ENCODE measurements at regions not wholly inside any gene's neighbourhood (a gene's known extent, or its start where the extent isn't known, plus 50 kb on each side); places are given as distances from the start of the nearest gene placed in this dataset.

- Histone ChIP-seq H3K27me3 (ENCODE audit: control insufficient read depth, insufficient read depth, low read length) (no peaks in the 10 kb centered on the region), H3K36me3 (ENCODE audit: control insufficient read depth, insufficient read depth, low read length) (no peaks in the 10 kb centered on the region), H3K4me3 (ENCODE audit: low read depth, low read length) (no peak overlapping the region)
- DNase-seq (ENCODE audit: low read depth) (no peak), FAIRE-seq (no peak)
- TF ChIP-seq, protein P1, sequence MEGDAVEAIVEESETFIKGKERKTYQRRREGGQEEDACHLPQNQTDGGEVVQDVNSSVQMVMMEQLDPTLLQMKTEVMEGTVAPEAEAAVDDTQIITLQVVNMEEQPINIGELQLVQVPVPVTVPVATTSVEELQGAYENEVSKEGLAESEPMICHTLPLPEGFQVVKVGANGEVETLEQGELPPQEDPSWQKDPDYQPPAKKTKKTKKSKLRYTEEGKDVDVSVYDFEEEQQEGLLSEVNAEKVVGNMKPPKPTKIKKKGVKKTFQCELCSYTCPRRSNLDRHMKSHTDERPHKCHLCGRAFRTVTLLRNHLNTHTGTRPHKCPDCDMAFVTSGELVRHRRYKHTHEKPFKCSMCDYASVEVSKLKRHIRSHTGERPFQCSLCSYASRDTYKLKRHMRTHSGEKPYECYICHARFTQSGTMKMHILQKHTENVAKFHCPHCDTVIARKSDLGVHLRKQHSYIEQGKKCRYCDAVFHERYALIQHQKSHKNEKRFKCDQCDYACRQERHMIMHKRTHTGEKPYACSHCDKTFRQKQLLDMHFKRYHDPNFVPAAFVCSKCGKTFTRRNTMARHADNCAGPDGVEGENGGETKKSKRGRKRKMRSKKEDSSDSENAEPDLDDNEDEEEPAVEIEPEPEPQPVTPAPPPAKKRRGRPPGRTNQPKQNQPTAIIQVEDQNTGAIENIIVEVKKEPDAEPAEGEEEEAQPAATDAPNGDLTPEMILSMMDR (IDR thresholded peaks at IDR 0.05; ENCODE audit: insufficient read depth, low read length, severe bottlenecking), result no peak
Observed at GRCh38 chr6:148147463-148147830, 195.2 kb upstream of the SASH1 start.

- FAIRE-seq (peak; percentile 89), DNase-seq (ENCODE audit: low read depth) (no peak)
- H3K4me3 ChIP-seq (ENCODE audit: low read depth, low read length), result no peak overlapping the region
- TF ChIP-seq, protein P1 (IDR thresholded peaks at IDR 0.05; ENCODE audit: insufficient read depth, low read length, severe bottlenecking), result no peak
- H3K27me3 ChIP-seq (ENCODE audit: control insufficient read depth, insufficient read depth, low read length), result no peaks in the 10 kb centered on the region
- no peaks in the 10 kb centered on the region for H3K36me3 ChIP-seq (ENCODE audit: control insufficient read depth, insufficient read depth, low read length)
Observed at GRCh38 chr6:148151896-148152643, 190.6 kb upstream of the SASH1 start.

- TF ChIP-seq, protein P1 (IDR thresholded peaks at IDR 0.05; ENCODE audit: insufficient read depth, low read length, severe bottlenecking), result no peak
- Histone ChIP-seq H3K4me3 (ENCODE audit: low read depth, low read length) (no peak overlapping the region), H3K27me3 (ENCODE audit: control insufficient read depth, insufficient read depth, low read length) (no peaks in the 10 kb centered on the region), H3K36me3 (ENCODE audit: control insufficient read depth, insufficient read depth, low read length) (no peaks in the 10 kb centered on the region)
- DNase-seq (ENCODE audit: low read depth) (no peak), FAIRE-seq (no peak)
Observed at GRCh38 chr6:148154668-148155067, 188.0 kb upstream of the SASH1 start.

DNA sequence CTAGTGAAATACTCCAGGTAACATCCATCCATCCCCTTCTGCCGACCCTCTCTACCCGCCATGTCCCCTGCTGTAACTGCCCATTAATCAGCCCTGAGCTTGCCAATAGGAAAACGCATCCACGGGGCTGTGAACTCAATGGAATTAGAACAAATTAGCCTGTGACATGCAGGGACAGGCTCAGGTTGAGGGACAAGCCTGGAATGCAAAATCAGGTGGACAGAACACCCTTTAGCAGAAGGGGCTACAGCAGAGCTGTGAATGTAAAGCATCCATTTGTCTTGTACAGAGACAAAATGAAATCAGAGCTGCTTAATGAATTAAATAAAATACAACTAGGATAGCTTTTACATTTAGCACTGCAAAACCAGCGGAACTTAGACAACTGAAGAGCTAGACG lies 187.3 kb upstream of the SASH1 start:
- no peaks in the 10 kb centered on the region for H3K27me3 ChIP-seq (ENCODE audit: control insufficient read depth, insufficient read depth, low read length)
- FAIRE-seq (no peak), DNase-seq (ENCODE audit: low read depth) (no peak)
- H3K36me3 ChIP-seq (ENCODE audit: control insufficient read depth, insufficient read depth, low read length), result no peaks in the 10 kb centered on the region
- TF ChIP-seq, protein P1 (IDR thresholded peaks at IDR 0.05; ENCODE audit: insufficient read depth, low read length, severe bottlenecking), result no peak
- H3K4me3 ChIP-seq (ENCODE audit: low read depth, low read length), result no peak overlapping the region

DNA sequence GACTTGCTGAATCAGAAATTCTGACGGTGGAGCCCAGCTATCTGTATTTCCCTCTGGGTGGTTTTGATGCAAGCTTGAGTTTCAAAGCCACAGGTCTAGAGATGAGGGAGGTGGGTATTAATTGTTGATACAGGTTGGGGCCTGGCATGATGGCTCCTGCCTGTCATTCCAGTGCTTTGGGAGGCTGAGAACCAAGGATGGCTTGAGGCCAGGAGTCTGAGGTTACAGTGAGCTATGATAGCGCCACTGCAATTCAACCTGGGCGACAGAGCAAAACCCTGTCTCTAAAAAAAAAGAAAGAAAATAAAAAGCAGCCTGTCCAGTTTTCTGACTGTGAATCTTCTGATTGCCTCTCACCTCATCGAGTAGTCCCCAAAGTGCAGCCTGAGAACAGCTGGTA lies 184.8 kb upstream of the SASH1 start:
- peak; percentile 9 for DNase-seq (ENCODE audit: low read depth)
- TF ChIP-seq, protein P1 (IDR thresholded peaks at IDR 0.05; ENCODE audit: insufficient read depth, low read length, severe bottlenecking), result no peak
- FAIRE-seq, result no peak
- no peaks in the 10 kb centered on the region for H3K36me3 ChIP-seq (ENCODE audit: control insufficient read depth, insufficient read depth, low read length)
- H3K27me3 ChIP-seq (ENCODE audit: control insufficient read depth, insufficient read depth, low read length), result no peaks in the 10 kb centered on the region
- no peak overlapping the region for H3K4me3 ChIP-seq (ENCODE audit: low read depth, low read length)

DNA sequence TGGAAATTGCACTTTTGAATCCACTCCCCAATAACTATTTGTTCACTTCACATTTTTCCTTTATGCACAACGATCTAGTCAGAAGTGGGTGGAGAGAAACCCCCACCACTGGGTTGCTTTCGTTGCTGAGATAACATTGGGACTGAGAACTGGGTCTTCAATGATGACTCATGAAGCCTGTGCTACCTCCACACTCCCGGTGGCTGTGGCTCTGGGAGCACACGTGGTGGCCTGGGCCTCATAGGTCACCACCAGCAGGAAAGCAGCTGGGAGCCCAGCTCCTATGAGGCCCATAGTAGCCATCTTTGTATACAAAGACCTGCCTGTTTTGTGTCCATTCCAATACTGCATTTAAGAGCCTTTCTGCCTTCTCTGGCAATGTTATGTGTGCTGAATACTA lies 178.0 kb upstream of the SASH1 start:
- no peak for DNase-seq (ENCODE audit: low read depth)
- TF ChIP-seq, protein P1 (IDR thresholded peaks at IDR 0.05; ENCODE audit: insufficient read depth, low read length, severe bottlenecking), result no peak
- FAIRE-seq, result no peak
- H3K36me3 ChIP-seq (ENCODE audit: control insufficient read depth, insufficient read depth, low read length), result no peaks in the 10 kb centered on the region
- no peak overlapping the region for H3K4me3 ChIP-seq (ENCODE audit: low read depth, low read length)
- H3K27me3 ChIP-seq (ENCODE audit: control insufficient read depth, insufficient read depth, low read length), result no peaks in the 10 kb centered on the region

Measured in bronchial epithelial cell (primary cell).